ENCODE measurements at regions not wholly inside any gene's neighbourhood (a gene's known extent, or its start where the extent isn't known, plus 50 kb on each side); places are given as distances from the start of the nearest gene placed in this dataset.

DNA sequence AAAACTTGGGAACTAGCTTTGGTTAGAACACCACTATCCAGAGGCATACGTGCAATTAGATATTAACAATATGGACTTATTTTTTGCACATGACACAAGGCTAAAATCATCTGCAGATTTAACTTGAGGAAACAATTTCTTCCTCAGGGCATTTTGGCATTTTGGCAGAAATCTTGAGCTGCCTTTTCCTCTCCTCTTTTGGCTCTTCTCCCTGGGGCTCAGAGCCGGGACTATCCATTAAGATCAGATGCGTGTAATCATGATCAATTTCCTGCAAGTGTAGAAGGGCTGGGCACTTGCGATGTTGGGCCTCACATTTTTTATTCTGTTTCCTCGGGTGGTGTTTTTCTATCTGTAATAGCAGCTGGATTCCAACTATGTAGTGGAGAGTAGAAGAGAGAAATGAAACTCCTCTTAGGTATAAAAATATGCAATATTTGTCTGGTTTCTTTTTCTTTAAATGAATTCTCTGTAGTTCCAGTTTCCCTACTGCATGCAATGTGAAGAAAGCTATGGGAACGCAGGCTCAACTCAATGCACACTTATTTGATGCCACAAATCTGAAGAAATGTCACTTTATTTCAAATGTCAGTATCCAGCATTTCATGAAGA is 1010.8 kb downstream of the FLRT2 start:
- FAIRE-seq: no peak
- no peak for DNase-seq (ENCODE audit: low spot score)

DNA sequence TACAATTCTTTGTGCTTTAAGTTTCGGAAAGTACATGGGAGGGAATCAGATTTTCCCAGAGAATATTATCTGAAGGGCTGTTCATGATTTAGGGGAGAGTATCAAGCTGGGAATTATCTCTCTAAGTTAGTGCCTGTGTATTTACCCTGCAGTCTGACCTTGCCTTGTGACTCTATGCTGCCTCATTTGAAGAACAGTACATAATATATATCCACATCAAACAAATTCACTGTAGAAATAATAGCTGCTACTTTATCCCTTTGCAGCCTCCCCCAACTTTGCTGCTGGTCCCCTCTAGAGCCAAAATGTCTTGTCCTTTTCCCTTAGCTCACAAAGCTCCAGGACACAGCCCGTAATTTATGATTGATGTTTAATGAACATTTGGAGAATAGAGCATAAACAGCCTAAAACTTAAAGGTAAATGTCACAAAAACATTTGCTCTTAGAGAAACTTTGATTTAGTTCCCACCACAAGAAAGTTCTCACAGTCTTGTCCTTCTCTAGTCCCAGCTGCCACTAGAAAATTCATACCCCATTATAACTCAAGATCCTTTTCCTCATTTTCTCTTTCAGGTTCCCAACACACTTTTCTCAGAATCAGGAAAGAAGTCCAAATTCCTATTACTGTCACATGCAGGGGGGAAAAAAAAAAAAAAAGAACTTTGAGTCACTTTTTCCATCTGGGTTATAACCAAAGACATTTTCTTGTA is 1009.6 kb downstream of the FLRT2 start:
- FAIRE-seq: no peak
- DNase-seq (ENCODE audit: low spot score): no peak

DNA sequence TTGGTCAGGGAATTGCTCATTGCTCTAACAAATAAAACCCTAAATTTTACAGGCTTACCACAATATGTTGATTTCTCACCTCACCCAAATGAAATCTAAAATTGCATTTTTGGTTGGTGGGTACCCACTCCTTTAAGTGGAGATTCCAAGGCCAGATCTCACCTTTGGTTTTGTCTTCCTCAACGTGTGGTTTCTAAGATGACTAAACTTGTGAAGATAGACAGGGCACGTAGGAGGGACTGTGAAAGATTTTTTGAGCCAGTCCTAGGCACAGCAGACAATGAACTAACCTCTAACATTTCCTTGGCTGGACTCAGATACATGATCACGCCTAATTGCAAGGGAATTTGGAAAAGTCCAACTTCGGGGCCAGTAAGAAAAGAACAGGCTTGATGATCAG is 1003.9 kb downstream of the FLRT2 start:
- FAIRE-seq (no peak), DNase-seq (ENCODE audit: low spot score) (no peak)

DNA sequence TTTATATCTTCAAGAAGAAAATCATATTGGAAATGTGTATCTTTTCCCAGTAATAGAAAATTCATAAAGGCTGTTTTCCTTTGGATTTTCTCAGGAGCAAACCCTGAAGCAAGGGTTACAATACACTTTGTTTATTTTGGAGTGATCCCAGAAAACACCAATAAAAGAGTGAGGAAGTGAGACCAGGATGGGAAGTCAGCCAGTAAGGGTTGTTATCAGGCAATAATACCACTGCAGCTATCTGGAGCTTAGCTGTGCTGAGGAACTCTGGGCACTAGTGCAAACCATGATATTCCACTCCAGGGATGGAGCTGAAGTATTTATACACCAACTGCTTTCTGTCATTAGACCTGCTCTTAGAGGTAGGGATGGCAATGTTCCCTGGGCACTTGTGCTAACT is 1002.3 kb downstream of the FLRT2 start:
- DNase-seq (ENCODE audit: low spot score): no peak
- no peak for FAIRE-seq

DNA sequence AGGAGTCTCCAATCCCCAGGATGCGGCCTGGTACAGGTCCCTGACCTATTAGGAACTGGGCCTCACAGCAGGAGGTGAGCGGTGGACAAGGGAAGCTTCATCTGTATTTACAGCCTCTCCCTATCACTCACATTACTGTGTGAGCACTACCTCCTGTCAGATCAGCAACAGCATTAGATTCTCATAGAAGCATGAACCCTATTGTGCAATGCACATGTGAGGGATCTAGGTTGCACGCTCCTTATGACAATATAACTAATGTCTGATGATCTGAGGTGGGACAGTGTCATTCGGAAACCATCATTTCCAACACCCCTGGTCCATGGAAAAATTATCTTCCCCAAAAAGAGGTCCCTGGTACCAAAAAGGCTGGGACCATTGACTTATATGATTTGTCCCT is 1000.5 kb downstream of the FLRT2 start:
- FAIRE-seq (no peak), DNase-seq (ENCODE audit: low spot score) (no peak)

DNA sequence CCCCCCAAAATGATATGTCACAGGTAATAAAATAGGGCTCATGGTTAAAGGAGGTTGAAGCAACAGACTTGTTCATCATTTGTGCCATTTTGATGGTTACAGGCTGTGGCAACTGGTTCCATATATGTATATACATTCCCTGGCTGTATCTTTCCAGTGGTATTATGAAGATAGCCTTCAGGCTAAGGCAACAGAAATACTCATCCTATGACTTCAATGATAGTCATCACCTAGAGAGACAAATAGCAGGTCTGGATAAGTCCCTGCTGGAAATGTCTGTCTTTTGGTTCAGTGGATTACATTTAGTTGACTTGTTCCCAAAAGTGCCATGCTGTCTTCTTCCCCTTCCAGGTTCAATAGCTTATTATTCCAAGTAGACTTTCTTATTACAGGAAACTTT is 997.4 kb downstream of the FLRT2 start:
- no peak for FAIRE-seq
- DNase-seq (ENCODE audit: low spot score): no peak

DNA sequence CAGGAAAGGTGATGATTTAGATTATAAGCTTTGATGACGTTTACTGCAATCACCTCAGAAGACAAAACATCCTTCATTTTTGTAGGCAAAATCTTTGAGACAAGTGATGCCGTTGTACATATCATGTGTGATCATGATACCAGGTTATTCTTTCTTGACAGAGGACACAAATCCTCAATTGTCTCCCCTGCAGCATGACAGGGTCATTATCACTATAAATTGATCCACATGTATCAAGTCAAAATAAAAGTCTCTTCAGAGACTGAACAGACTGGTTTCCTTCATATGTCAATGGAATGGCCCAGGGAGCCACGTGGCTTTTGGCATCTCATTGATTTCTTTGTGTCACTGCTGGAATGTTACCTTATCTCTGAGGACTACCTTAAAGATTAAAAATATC is 995.7 kb downstream of the FLRT2 start:
- DNase-seq (ENCODE audit: low spot score) (no peak), FAIRE-seq (no peak)

DNA sequence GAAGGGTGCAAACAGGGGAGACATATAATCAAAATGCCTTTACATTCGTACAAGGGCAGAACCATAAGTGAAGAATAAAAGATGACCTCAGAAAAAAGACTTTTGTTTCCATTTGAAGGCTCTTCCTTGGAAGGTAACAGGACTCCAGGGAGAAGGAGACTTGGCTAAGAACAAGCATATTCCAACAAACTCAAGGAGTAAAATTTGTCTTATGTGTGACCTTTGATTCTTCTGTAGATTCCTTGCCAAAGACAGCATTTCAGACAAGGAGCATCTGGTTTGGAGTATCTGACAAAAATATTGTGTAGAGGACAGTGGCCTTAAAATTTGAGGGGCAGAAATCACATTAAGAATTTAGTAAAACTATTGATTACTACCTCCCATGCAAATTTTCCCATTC is 991.9 kb downstream of the FLRT2 start:
- FAIRE-seq: no peak
- no peak for DNase-seq (ENCODE audit: low spot score)

DNA sequence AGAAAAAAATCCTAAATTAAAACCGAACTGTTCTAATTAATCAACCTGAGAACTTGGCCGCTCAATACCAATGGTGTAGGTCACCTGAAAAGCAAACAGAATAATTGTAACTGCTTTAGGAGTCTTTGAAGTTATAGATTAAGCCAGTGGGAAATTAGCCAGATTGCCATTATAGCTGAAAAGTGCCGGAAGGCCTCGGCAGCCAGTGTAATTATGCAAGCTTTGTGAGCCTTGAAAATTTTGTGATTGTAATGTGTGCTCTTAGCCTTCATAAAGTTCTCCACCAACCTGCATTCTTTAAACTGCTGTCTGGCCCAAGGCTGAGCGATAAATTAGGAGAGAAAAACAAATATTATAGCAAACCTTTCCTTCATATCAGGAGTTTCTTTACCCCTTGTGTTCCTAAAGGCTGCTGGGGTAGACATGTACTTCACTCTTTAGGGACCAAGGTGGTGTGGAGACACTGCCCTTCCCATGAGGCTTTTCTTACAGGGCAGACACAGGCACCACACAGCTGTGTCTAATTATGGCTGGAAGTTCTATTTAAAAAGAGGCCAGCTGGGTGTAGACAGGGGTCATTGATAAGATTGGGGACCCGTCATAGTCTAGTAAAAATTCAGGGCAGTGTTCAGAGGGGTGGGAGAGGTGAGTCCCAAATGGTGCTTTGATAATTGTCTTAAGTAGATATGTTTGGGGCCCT is 991.2 kb downstream of the FLRT2 start:
- FAIRE-seq: no peak

DNA sequence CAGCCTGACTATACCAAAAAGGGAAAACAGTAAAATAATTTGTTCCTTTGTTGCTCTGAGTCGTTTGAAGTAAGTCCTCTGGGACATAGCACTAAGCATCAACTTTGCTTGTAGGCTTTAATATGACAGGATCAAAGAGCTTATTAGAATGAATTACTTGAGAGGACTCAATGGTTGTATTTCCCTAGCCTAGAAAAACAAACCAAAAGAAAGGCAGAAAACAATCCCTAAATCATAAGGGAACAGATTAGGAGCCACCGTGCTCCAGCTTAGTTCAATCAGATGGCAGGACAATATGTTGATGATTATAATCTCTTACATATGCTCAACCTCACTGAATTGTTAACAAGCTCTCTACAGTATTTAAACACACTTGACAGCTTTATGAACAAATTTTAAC is 988.4 kb downstream of the FLRT2 start:
- no peak for FAIRE-seq
- DNase-seq (ENCODE audit: low spot score): no peak

More for the DNA sequence above, 991.2 kb downstream of the FLRT2 start:
- no peak for DNase-seq (ENCODE audit: low spot score)

DNA sequence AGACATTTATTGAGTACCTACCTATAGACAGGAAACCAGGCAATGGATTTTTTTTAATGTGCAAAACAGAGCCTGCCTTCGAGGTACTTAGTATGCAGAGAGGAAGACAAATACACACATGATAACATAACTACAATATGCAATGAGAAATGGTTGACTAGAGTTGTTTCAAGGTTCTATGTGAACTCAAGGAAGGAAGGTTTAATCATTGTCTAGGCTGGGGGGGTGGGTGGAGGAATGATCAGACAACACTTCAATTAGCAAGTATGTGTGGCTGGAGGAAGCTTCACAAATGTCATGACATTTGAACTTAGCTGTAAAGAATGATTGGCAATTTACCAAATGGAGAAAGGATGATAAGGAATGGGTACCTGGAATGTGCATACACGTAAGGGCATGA is 985.3 kb downstream of the FLRT2 start:
- FAIRE-seq (no peak), DNase-seq (ENCODE audit: low spot score) (no peak)

DNA sequence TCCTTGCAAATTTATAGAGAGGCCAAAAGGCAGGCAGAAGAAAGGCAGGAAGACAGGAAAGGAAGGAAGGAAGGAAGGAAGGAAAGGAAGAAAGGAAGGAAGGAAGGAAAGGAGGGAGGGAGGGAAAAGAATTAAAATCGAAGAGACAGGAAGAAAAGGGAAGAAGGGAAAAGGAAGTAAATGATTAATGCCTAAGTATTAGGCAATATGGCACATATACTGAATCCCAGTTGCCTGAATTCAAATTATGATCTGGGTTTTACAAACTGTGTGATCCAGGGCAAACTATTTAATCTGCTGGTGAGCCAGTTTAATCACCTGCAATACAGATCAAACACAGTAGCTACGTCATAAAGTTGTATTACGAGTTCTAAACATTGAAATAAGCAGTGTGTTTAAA is 983.6 kb downstream of the FLRT2 start:
- no peak for DNase-seq (ENCODE audit: low spot score)
- no peak for FAIRE-seq

DNA sequence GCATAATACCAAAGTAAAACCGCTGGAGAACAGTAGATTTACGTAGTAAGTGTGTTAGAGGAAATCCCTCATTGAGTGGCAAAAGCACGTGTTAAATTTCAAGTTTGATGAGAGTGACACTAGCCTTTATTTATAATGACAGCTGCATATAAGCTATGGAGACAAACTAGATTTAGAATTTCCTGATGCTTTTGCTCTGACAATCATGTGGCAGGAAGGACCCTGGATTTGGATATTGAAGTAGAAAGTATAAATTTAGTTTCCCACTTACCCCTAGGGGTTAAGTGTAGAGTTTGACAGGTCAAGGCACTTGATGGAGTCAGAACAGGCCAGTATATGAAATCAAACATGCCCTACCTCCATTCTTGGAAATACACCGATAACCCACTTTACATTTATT is 983.1 kb downstream of the FLRT2 start:
- DNase-seq (ENCODE audit: low spot score) (no peak), FAIRE-seq (no peak)

DNA sequence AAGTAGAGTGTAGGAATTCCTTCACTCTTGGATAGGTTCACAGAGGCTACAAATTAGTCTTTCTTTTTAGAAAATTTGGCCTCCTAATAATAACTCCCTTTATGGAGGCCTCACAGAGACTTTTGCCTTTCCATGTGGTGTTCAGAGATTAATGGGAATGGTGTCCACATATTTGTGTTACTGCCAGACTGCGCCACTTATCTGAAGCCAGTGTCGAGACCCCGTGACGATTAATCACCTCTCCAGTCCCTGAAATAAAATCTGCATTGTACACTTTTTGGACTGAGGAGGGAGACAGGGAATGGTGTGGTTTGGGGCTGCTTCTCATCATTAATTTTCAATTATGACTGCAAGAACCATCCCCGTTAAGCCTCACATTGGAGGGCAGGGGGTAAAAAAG is 980.5 kb downstream of the FLRT2 start:
- DNase-seq (ENCODE audit: low spot score): no peak
- FAIRE-seq: no peak

DNA sequence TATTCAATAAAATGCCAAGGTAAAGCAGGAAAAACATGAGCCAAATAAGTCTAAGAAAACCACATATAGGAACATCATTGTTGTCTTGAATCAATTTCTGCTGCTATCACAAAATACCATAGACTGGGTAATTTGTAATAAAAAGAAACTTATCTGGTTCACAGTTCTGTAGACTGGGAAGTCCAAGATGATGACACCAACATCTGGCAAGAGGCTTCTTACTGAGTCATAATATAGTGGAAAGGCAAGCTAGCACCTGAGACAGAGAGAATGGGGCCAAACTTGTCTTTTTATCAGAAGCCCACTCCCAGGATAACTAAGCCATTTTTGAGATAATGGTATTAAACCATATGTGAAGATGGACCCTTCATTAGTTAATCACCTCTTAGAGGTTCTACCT is 975.9 kb downstream of the FLRT2 start:
- DNase-seq (ENCODE audit: low spot score) (no peak), FAIRE-seq (no peak)

DNA sequence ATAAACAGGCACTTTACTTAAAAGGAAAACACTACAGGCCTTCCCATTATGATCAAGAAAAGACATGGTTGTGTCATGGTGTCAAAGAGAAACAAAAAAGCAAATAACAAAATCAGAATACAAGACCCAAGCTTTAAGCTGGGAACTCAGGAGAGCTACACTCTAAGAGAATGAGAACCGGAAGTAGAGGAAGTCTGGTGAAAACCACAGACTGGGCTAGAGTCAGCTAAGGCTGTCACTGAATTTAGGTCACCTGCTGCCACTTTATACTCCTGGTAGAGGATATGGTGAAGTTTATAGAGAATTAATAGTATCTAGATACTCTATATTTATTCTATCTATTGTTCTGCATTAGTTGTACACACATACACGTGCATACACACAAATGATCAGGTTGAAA is 971.7 kb downstream of the FLRT2 start:
- FAIRE-seq (no peak), DNase-seq (ENCODE audit: low spot score) (no peak)

DNA sequence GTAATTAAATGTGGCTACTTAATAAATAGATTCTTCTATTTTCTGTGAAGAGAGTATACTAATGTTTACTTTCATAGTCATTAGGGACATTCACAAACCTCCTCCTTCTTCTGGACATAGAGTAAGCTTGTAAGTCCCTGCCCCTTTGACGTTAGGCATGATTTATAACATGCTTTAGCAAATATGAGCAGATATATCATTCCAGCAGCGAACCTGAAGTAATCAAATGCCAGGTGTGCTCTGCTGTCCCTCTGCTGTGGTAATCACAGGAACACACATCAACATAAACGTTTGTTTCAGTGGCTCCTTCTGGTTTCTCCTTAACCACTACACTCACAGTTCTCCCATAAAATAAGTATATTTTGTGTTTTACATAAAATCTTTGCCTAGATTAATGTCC is 961.8 kb downstream of the FLRT2 start:
- FAIRE-seq (no peak), DNase-seq (ENCODE audit: low spot score) (no peak)

DNA sequence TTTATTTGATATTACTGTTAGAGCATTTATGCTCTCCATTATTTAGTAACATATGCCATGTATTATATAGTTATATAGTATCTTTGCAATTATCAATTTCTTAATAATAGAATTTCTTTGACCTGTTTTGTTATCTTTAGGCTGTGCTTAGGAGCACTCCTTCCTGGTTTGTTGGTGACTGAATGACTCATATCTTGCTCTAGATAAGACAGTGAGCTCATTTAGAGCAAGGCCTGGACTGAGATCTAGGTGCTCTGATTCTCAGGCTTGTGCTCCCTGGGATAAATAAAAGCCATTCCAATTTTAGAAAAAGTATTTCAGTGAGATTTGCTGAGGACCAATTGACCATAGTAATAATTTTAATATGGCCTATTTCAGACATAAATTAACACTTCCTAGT is 951.2 kb downstream of the FLRT2 start:
- DNase-seq (ENCODE audit: low spot score): peak; percentile 4
- no peak for FAIRE-seq

DNA sequence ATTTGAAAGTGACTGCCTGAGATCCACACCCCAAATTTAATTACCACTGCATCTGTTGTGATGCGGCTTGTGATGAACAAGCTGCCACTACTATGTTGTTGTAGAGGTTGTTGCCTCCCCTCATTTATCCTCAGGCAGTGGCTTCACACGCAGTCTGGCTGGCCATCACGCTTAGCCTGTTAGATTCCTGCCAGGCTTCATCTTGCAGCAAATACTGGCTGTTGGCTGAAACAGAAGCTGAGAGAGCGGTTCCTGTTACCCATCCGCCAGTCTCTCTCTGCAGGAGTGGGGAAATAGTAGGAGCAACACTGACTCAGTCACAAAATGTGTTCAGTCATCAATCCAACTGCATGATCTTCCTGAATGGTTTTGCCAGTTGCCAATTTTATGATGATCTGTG is 934.4 kb downstream of the FLRT2 start:
- no peak for DNase-seq (ENCODE audit: low spot score)
- FAIRE-seq: no peak

DNA sequence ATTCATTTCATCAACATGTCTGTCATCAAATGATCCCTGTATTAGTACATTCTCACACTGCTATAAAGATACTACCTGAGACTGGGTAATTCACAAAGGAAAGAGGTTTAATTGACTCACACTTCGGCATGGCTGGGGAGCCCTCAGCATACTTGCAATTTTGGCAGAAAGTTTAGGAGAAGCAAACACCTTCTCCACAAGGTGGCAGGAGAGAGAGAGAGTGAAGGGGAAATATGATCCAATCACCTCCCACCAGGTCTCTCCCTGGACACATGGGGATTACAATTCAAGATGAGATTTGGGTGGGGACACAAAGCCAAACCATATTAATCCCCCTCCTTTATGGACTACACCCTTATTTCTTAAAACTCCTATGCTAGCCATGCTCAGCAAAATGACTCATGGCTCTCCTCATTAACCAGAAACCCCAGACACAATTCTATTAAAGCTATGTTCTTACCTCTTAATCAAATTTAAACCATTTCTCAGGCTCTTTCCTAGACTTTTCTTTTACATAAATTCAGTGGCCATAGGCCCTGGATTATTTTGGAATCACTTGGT is 932.3 kb downstream of the FLRT2 start:
- DNase-seq (ENCODE audit: low spot score) (no peak), FAIRE-seq (no peak)

DNA sequence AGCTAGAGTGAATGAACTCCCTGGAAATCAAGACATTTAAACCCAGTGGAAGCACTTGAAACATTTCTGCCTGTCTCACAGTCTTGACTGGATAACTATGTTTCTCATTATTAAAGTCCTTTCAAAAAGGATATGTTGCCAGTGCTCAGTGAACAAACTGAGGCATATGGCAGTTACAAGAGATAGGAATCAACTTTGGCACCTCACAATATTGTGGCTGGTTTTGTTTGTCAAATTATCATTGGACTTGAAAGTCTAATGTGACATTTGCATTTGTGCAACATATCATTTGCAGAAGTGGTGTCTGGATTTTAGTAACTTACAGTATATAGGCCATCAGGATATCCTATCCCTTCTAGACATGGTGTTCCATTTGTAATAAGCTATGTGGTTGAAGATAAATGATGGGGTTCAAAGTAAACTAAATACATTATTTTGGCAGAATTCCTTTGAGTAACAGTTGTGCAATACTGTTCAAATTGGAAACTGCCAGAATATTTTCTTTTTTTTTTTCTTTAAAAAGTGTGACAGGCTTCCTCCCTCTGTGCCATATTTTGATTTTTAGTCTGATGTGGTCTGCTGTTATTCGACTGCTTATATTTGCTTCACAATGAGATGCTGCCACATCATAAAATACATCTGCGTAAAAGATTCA is 927.7 kb downstream of the FLRT2 start:
- FAIRE-seq (no peak), DNase-seq (ENCODE audit: low spot score) (no peak)

DNA sequence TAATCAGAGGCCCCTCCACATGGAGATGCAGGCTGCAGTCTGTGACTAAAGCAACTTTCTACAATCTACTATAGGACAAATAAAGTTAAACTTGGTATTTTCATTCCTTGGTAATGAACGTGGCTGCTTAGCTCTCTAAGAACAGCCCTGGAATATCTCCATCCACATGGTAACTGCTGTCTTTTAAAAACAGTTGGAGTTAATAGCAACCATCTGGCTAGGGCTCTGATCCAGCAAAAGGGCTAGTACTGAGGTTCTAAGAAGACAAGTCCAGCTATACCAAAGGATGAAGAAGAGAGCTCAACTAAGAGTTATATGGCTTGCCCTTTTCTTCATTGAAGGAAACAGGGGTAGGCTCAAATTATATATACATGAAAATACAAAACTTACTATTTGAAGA is 920.1 kb downstream of the FLRT2 start:
- DNase-seq (ENCODE audit: low spot score) (no peak), FAIRE-seq (no peak)
